ENCODE measurements at regions not wholly inside any gene's neighbourhood (a gene's known extent, or its start where the extent isn't known, plus 50 kb on each side); places are given as distances from the start of the nearest gene placed in this dataset.

DNA sequence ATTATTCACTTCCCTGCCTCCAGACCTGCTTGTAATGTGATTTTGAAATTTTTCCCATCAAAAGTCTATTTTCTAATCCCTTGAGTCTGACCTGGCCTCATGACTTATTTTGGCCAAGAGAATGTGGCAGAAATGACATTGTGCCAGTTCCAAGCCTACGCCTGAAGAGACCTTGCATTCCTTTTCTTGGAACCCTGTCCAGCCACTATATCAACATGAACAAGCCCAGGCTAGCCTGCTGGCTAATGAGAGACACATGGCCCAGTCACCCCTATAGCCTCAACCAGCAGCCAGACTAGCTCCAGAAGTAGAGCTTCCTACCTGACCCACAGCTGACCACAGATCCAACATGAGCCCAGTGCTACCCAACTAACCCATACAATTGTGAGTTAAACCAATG, 121.1 kb upstream of the ACP3 start:
- DNase-seq (ENCODE audit: low read depth, low spot score), result no peak
- POLR2A ChIA-PET, result no interaction called here
- no peaks in the 10 kb centered on the region for H3K9me3 ChIP-seq (ENCODE audit: control insufficient read depth, insufficient read depth, low read length)
- no peak overlapping the region for H3K4me3 ChIP-seq (ENCODE audit: low read depth, low read length)
- no peak for TF ChIP-seq CTCF (IDR thresholded peaks at IDR 0.05; ENCODE audit: low read depth, low read length)
- no peak overlapping the region for H3K27ac ChIP-seq (ENCODE audit: low read depth, low read length)
- CTCF ChIA-PET, result interaction anchor here (1.6 kb wide), 1 partner anchor 158 kb away, joined by 4 read pairs; no protein-coding TSS in a partner anchor
- no peaks in the 10 kb centered on the region for H3K27me3 ChIP-seq (ENCODE audit: control insufficient read depth, insufficient read depth, low read length)

- TF ChIP-seq CTCF (IDR thresholded peaks at IDR 0.05; ENCODE audit: low read depth, low read length), result no peak
- Histone ChIP-seq H3K4me3 (ENCODE audit: low read depth, low read length) (no peak overlapping the region), H3K9me3 (ENCODE audit: control insufficient read depth, insufficient read depth, low read length) (no peaks in the 10 kb centered on the region), H3K27ac (ENCODE audit: low read depth, low read length) (no peak overlapping the region), H3K27me3 (ENCODE audit: control insufficient read depth, insufficient read depth, low read length) (no peaks in the 10 kb centered on the region)
- DNase-seq (ENCODE audit: low read depth, low spot score), result no peak
- ChIA-PET CTCF (no interaction called here), POLR2A (no interaction called here)
Observed at GRCh38 chr3:132198516-132198915, 118.7 kb upstream of the ACP3 start.

DNA sequence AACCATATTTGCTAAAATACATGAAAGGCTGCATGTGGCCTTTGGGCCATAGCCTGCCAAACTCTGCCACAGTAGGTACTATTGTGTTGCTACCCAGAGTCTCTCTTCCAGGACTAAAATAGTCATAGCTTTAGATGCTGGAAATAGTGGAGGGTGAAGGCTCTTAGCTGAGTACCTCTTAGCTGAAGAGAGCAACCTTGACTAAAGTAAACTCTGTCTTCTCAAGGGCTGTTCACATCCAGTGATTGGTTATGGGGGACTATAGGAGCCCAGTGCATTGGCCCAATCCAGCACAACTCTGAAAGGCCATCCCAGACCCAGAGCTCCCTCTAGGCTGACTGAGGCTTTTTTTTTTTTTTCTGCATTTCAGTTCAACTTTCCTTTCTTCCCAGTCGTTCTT, 117.8 kb upstream of the ACP3 start:
- no peak overlapping the region for H3K27ac ChIP-seq (ENCODE audit: low read depth, low read length)
- no peak for TF ChIP-seq CTCF (IDR thresholded peaks at IDR 0.05; ENCODE audit: low read depth, low read length)
- H3K9me3 ChIP-seq (ENCODE audit: control insufficient read depth, insufficient read depth, low read length), result no peaks in the 10 kb centered on the region
- H3K4me3 ChIP-seq (ENCODE audit: low read depth, low read length), result no peak overlapping the region
- ChIA-PET POLR2A (no interaction called here), CTCF (no interaction called here)
- no peak for DNase-seq (ENCODE audit: low read depth, low spot score)
- H3K27me3 ChIP-seq (ENCODE audit: control insufficient read depth, insufficient read depth, low read length), result no peaks in the 10 kb centered on the region

DNA sequence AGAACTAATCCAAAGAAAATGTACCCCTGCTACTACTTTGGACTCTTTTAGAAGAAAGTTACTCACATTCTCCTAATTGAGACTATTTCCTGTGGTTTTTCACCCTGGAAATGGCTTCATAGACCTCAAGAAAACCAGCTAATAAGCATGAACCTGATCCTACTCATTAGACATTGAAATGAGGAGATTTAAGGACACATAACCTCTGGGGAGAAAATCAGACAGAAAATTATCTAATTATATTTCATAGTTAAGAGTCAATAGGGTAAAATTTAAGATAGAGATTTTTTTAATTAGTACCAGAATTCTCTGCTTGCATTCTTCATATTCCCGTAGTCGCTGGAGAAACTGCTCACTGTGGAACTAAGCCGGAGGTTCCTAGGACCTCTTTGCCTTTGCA, 114.6 kb upstream of the ACP3 start:
- POLR2A ChIA-PET, result no interaction called here
- no peaks in the 10 kb centered on the region for H3K9me3 ChIP-seq (ENCODE audit: control insufficient read depth, insufficient read depth, low read length)
- DNase-seq (ENCODE audit: low read depth, low spot score), result no peak
- H3K27me3 ChIP-seq (ENCODE audit: control insufficient read depth, insufficient read depth, low read length), result no peaks in the 10 kb centered on the region
- H3K4me3 ChIP-seq (ENCODE audit: low read depth, low read length), result no peak overlapping the region
- CTCF ChIA-PET, result interaction anchor here (1.2 kb wide), 1 partner anchor 164 kb away, joined by 3 read pairs; no protein-coding TSS in a partner anchor
- no peak overlapping the region for H3K27ac ChIP-seq (ENCODE audit: low read depth, low read length)
- TF ChIP-seq CTCF (IDR thresholded peaks at IDR 0.05; ENCODE audit: low read depth, low read length), result no peak

GRCh38 chr3:132203889-132204596, 113.2 kb upstream of the ACP3 start:
- no peaks in the 10 kb centered on the region for H3K9me3 ChIP-seq (ENCODE audit: control insufficient read depth, insufficient read depth, low read length)
- no peaks in the 10 kb centered on the region for H3K27me3 ChIP-seq (ENCODE audit: control insufficient read depth, insufficient read depth, low read length)
- no peak for DNase-seq (ENCODE audit: low read depth, low spot score)
- ChIA-PET CTCF (no interaction called here), POLR2A (no interaction called here)
- H3K4me3 ChIP-seq (ENCODE audit: low read depth, low read length), result no peak overlapping the region
- no peak for TF ChIP-seq CTCF (IDR thresholded peaks at IDR 0.05; ENCODE audit: low read depth, low read length)
- no peak overlapping the region for H3K27ac ChIP-seq (ENCODE audit: low read depth, low read length)
